Stimulated activated CD8-positive, alpha-beta memory T cell treated with anti-CD3 and anti-CD28 coated beads, Interleukin-4, amount 100 ng/mL, for 48 hours (primary cell): ENCODE measurements at regions not wholly inside any gene's neighbourhood (a gene's known extent, or its start where the extent isn't known, plus 50 kb on each side); places are given as distances from the start of the nearest gene placed in this dataset.

Source experiments
- DNase-seq: peaks from one replicate; pipeline ENCODE4 v3.0.0-alpha.2; 2020

DNA sequence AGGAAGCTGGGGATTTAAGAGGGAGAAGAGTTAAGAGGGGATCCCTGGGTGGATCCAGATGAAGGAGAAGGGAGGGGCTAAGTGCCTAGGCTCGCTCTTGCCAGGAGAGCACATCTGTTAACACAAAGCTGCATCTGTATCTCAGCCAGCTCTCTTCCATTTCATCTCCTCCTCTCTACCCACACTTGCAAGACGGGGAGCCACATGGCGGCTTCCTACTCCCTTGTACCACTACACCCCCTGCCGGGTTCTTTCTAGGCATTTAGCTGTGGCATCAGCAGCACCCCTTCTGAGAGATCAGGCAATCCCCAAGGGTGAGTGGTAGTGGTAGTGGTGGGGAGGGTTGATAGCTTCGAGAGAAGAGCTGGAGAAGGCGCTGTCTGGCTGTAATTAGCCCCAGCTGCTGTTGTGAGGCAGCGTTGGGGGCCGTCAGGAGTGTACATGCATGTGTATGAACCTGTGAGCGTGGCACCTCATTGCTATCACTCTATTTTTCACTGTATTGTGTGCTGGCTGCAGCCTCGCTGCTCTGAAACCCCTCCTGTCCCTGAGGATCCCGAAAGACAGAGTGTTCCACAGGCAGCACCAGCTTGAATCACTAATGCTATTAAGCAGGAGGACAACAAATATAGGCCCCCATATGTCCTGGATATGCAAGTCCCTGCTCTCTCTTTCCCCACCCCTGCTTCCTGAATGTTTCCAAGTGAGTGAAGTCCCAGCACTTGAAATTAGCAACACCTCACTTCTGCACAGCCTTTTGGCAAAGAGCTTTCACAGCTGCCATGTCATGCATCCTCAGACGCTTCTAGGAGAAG lies 73.7 kb downstream of the RTL9 start:
- DNase-seq: no peak

DNA sequence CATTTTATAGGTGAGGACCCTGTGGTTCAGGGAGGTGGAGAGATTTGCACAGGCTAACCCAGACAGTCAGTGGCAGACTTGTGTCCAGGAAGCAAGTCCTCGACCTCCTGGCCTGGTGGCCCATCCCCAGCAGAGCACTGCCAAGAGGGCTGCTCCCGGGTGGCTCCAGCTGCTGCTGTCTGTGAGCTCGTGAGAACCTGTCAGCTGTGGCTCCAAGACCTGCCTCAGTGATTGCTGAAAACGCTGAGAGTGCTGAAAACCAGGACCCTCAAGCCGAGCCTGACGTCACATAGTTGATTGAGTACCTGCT lies 74.2 kb downstream of the RTL9 start:
- no peak for DNase-seq

DNA sequence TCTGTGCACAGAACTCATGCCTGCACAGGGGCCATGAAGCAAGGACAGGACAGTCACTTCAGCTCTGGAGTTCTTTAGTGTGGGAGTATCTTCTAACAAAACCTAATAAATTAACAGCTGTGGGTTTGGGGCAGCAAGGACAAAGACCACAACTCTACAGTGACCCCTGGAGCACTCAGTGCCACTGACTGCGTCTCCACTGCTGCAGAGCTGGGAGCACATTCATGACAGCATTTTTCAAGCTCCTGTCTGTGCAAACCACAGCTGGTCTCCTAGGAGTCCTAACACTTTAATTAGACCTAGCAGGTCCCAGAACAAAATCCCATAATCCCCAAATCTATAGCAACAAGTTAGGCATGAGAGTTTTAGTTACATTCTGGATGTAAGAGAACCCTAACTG lies 76.5 kb downstream of the RTL9 start:
- no peak for DNase-seq

DNA sequence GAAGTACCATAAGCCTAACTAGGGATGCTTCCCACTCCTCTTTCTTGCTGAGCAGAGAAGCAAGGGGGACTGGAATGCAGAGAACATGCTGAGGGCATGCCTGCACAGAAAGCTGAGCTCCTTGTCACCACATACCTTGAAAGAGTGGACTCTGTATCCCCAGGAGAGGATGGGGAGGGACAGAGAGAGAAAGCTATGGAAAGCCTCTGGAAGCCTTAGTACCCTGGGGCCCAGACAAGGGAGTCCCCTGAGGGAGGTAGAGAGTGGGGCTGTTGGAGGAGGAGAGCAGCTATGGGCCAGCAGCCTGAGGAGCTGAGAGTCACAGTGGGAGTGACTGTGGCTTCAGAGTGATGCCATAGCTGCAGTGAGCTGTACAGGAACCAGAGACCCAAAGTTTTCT lies 77.9 kb downstream of the RTL9 start:
- DNase-seq: no peak

DNA sequence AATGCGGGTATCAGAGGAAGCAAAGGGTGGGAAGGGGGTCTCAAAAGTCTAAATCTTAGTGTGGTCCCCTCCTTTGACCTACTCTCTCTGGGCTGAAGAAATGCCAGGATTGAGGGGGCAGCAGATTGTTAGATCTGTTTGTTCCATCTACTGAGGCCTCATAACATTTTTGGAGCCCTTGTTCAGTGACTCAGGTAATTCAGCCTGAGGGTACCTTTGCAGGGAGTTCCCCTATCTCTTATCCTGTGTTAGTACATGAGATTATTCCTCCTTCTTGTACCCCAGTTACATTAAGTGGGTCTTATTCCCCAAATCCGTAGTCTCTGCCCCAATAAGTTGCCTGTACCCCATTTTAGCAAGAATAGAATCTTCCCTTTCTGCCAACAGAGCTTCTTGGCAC lies 79.0 kb downstream of the RTL9 start:
- no peak for DNase-seq

DNA sequence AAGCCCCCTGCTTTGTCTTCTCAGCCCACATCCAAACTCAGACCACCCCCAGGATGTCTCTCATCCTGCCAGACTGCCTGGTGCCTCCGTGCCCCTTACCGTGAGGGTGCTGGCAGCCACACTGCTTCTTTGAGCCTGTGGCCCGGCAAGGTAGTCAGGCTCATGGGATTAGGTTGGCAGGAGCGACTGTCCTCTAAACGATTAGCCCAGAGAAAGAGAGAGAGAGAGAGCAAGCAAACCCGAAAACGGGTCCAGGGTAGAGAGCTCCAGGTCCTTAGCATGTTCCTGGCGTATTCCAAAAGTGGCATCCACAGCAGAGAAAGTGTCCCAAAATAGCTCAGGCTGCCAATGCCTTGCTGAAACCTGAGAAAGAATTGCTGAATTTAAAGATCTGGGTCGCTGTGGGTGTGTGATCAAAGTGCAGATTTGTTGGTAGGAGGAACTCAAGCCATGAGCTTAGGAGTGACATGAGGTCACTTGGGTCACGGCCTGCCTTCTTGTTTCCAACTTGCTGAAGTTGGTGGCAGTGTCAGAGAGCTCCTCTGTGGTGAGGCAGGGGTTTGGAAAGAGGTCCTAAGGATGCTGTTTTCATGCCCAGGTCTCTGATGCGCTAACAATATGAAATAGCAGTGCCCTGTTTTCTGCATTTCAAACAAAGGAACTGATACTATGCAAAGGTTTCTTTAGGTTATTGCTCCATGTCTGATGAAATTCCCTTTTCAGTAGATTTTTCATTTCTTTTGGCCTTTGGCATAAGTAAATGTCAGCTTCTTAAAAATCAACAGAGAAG lies 81.6 kb downstream of the RTL9 start:
- no peak for DNase-seq

DNA sequence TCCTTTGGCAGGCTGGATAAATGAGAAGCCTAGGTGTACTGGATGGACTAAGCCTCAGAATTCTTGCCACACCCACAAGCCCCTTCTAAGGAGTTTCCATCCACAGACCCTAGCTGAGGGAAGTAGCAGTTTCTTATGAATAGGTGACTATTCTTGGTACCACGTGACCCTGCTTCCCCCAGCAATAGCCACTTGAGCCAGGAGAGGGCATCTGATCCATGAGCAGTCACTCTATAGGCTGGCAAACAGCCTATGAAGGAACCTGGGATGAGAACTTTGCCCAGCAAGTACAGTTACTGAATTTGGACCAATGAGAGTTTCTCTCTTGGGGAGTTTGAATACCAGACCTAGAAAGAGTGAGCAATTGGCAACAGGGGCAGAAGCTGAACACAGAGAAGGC lies 84.0 kb downstream of the RTL9 start:
- DNase-seq: no peak

DNA sequence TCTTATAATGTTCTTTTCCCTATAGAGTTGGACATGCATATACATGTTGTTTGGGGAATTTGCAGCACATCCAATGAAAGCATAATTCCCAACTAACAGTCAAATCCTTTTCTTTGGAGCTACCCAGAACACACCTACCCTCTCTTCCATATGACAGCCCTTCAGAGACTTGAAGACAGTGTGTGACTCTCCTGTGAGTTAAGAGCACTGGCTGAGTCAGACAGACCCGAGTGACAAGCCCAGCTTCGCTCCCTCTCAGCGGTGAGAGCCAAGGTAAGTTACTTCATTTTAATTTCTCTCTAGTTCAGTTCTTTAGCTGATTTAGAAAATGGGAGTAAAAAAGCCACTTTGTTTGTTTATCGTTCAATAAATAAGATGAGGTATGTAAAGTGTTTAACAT lies 86.3 kb downstream of the RTL9 start:
- no peak for DNase-seq

DNA sequence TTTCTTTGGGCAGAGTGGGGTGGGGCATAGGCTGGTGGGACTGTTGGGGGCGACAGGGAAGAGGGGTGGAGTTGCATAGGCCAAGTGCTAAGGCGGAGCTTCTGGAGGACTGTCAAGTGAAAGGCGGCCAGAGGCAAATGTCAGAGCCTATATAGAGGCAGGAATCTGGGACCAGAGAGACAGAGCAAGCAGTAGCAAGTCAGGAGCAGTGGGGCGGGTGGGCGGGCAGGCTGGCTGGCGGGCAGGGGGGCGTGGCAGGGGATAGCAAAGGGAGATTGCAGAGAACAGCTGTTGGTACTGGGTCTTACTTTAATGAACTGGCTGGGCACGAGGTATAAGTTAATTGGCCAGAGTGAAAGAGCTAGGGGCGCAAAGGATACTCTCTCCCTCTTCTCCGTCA lies 89.8 kb downstream of the RTL9 start:
- no peak for DNase-seq

DNA sequence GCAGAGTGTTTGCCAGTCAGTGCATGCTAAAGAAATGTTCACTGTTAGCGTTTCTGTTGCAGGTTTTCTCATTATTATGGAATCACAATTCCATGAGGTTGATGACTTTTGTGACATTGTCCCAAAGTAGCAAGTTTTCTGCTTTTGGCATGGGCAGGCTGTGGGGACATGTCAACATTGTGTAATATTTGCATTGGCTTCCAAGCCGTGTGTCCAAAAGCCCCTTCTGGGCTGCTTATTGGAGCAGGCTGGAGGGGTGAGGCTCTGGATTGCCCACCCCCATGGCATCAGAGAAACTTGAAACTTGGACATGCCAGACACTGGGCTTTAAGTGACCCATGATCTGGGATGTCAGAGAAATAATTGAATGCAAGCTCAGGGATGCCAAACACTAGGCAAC lies 90.7 kb downstream of the RTL9 start:
- no peak for DNase-seq

DNA sequence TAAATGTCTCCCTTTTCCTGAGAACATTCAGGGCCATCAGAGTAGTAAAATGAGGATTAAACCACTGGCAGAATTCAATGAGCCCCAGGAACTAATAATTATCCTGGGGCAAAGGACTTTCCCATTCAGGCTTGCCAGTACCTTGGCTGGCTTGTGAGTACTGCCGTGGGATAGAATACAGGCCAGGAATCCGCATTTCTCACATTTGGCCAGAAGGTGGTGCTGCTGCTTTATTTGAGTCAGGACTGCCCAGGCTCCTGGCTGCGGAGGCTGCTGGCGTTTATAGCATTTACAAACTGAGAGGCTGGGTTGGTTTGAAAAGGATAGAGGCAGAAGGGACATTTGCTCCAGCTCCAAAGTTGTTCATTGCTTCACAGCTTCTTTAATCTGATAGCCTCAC lies 91.4 kb downstream of the RTL9 start:
- DNase-seq: peak; percentile 72

DNA sequence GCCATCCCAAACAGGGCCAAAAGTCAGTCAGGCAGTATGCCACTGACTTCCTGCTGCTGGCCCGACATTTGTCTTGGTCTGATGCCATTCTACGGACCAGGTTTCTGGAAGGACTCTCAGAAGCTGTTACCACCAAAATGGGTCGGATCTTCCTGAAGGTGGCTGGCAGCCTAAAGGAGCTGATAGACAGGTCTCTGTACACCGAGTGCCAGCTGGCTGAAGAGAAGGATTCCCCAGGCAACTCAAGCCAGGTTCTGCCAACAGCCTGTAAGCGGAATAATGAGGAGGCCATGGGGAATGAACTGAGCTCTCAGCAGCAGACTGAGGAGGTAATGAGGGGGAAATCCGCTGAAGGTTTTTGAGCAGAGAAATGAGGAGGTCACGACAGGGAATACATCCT lies 95.7 kb downstream of the RTL9 start:
- no peak for DNase-seq

DNA sequence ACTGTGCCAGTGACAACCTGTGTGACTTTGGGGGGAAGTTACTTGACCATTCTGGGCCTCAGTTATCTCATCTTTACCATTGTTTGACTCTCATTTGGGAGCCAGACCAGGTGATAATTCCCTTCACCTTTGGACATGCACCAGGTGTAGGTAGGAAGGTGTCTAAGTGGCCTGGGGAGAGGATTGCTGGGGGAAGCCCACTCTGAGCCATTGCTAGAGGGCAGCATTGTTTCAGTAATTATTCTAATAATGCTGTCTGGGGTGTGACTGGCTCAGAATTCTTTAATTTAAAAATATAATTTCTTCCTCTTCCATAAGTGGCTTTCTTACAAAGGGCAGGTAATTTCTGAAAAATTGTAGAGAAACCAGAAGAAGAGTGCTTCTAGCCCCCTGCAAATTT lies 104.3 kb downstream of the RTL9 start:
- no peak for DNase-seq

DNA sequence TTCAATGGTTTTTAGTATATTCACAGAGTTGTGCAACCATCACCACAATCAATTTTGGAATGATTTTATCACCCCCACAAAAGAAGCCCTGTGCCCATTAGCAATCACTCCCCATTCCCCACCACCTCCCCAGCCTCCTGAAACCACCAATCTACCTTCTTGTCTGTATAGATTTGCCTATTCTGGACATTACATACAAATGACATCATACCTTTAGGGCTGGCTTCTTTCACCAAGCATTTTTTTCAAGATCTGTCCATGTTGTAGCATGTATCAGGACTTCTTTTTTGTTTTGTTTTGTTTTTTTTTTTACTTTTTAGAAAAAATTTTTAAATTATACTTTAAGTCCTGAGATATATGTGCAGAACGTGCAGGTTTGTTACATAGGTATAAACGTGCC lies 108.1 kb downstream of the RTL9 start:
- DNase-seq: no peak

DNA sequence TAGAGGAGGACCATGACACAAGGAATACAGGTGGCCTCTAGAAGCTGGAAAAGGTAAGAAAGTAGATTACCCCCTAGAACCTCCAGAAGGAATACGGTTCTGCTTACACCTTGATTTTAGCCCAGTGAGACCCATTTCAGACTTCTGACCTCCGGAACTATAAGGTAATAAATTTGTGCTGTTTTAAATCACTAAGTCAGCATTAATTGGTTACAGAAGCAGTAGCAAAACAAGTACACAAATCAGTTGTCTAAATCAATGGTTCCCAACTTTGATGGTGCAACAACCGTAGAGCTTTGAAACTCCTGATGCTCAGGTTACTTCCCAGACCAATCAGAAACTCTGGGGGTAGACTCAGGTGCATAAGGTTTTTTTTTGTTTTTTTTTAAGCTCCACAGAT lies 113.6 kb downstream of the RTL9 start:
- no peak for DNase-seq

DNA sequence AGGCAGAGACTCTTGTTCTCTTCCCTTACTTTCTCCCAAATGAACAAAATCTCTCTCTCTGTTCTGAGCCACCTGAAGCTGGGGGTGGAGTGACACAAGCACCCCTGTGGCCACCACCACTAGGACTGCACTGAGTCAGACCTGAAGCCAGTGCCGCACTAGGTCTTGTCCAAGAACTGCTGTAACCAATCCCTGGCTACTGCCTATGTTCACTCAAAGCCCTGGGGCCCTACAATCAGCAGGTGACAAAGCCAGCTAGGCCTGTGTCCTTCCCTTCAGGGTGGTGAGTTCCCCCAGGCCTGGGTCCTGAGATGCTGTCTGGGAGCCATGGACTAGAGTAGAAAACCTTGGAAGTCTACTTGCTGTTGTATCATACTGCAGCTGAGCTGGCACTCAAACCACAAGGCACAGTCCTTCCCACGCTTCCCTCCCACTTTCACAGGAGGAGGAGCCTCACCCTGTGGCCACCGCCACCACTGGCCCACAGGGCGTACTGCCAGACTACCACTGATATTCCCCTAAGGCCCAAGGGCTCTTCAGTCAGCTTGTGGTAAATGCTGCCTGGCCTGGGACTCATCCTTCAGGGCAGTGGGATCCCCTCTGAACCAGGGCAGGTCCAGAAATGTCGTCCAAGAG lies 119.1 kb downstream of the RTL9 start:
- DNase-seq: no peak

DNA sequence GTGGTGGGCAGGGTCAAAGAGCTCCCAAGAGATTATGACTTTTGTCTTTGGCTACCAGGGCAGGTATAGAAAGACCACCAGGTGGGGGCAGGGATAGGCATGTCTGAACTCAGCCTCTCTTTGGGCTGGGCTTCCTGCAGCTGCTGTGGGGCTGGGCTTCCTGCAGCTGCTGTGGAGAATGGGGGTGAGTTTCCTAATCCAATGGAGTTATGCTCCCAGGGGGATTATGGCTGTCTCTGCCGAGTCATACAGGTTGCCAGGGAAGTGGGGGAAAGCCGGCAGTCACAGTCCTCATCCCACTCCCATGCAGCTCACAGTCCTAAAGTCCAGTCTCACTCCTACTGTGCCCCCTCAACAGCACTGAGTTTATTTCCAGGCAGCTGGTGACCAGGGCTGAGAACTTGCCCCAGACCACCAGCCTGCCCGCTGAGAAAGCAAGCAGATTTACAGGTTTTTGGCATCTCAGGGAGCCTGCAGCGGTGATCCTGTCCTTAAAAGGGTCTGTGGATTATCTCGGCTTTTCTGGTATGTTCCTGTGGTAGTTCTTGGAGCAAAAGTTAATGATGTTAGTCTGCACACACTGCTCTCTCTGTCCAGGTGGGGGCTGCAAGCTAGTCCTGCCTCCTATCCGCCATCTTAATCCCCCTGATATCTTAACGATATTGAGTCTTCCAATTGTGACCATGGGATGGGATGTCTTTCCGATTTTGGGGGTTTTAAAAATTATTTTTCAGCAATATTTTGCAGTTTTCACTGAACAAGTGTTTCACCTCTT lies 133.4 kb downstream of the RTL9 start:
- no peak for DNase-seq

DNA sequence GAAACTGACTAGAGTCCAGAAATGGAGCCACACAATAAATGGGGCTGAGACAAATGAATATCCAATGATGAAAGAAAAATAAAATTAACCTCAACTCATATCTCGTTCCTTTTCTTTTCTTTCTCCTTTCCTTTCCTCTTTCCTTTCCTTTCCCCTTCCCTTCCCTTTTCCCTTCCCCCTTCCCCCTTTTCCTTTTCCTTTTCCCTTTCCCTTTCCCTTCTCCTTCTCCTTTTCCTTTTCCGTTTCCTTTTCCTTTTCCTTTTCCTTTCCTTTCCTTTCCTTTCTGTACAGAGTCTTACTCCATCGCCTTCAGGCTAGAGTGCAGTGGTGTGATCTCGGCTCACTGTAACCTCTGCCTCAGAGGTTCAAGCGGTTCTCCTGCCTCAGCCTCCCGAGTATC lies 146.3 kb downstream of the RTL9 start:
- no peak for DNase-seq

DNA sequence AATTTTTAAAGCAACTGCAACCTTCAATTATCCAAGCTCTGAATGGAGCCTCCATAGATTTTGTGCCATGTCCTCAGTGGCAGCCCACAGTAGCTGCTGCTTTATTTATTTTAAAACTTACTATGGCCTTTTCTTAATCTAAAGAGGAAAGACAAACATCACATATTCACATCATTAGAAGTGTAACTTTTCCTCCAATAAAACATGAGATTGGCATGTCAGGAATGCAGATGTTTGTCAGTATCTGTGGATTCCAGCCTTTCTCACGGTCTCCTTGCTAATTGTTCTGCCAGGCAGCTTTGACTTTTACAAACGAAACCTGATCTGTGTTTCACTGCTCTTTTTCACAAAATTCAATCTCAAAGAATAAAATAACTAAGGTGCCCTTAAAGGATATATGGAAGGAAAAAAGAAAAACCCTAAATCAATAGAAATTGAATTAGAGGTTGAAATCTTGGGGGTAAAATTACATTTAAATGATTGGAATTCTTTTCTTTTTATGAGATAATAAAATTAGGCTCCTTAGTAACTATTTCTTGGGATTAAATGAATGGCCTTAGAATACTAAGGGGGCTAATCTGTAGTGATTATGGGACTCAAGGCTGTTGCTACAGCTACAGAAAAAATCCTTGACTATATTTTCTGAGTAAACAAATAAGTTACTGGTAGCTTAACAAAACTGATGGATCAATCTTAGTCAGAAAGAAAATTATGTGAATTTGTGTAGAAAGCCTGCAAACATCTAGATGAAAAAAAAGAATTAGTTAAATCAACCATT lies 151.3 kb downstream of the RTL9 start:
- DNase-seq: no peak

DNA sequence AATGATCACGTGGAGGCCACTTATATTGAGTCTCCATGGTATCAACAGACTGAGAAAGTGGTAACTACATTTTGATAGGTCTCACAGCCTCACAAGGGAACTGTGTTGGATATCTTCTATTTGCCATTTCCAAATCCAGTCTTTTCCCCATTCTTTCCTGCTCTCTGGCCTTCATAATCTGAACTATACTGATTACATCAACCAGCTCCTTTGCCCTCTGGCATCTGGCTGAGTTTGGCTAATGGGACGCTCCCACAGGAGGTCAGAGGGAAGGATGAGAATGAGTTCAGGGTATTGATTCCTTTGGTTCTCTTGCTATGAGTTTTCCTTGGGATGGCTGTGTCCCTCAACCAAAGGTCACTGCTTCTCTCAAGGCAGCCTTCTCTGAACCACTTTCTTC lies 152.6 kb downstream of the RTL9 start:
- DNase-seq: no peak

DNA sequence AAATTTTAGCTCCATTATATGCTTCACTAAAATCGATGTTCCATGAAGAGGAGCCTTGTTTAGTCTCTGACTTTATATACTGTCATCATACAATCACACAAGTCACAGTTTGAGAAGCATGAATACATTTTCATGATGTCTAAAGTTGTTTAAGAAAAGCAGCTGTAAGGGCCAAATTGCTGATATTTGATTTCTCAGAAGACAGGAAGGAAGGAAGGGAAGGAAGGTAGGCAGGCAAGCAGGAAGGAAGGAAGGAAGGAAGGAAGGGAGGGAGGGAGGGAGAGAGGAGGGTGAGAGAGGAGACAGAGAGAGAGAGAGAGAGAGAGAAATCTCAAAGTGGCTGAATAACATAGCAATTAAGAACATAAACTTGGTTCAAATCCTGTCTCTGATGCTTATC lies 153.7 kb downstream of the RTL9 start:
- no peak for DNase-seq

DNA sequence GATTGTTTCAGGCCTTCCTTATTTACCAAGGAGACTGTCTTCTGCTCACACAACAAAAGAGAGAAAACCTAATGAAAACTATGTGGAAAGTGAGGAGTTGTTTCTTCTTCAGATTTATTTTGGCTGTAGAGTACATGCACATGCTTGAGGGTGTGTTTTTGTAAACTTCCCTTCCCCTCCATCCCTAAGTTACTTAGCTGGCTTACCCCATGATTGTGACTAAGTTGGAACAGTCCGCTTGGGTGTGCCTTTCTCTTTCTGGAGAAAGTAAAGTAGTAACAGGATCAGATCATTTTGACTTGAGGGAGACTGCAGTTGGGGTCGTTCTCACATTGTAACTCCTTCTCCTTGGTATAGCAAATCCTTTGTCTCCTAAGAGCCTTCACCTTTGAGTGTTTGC lies 155.9 kb downstream of the RTL9 start:
- no peak for DNase-seq

DNA sequence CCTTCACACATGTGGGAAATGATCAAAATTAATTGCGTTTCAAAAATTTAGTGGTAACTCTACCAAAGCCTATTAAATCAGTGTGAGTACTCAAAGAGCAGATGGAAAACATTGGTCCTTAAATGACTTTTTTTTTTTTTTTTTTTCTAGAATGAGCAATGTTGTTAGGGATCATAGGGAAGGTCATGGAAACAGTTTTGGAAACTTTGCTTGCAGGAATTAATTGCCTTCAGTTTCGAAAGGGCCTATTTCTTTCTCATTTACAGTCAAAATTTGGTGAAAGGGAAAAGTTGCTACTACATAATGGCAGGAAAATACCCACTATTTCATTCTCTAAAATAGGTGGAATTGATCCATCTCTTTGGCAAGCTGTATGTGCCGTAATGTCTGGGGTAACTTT lies 160.9 kb downstream of the RTL9 start:
- DNase-seq: no peak
